ENCODE measurements at regions not wholly inside any gene's neighbourhood (a gene's known extent, or its start where the extent isn't known, plus 50 kb on each side); places are given as distances from the start of the nearest gene placed in this dataset.

DNA sequence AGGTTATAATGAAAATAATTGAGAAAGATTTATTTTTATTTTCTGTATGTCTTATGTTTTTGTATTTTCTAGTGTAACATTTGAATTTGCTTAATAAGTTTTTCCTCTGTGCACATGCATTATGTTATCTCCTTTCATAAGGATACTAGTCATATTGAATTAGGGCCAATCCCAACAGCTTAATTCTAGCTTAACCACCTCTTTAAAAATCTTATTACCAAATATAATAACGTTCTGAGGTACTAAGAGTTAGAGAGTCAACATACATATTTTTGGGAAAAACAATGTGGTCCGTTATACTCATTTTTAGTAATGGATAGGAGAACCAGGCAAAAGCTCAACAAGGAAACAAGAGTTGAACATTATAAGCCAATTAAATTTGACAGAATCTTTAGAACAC, 845.6 kb upstream of the SEL1L start:
- no peaks in the 10 kb centered on the region for H3K36me3 ChIP-seq
- peaks cover 0 to 10% (median 0%) of the 10 kb centered on the region in 10 experiments; a peak in 3 of 20 replicates for H3K4me1 ChIP-seq
- H3K4me2 ChIP-seq: no peak overlapping the region
- no peak overlapping the region for H3K27ac ChIP-seq
- no peak overlapping the region for H3K4me3 ChIP-seq
- no peaks in the 10 kb centered on the region for H3K27me3 ChIP-seq
- H3K9me3 ChIP-seq (replicated peaks in 1 of 11): peaks cover 0 to 6% (median 0%) of the 10 kb centered on the region in 11 experiments; a peak in 3 of 22 replicates
- no peak overlapping the region for H3K9ac ChIP-seq
- TF ChIP-seq Cebpa-rat (IDR thresholded peaks at IDR 0.05): no peak
- H4K20me1 ChIP-seq: no peaks in the 10 kb centered on the region

DNA sequence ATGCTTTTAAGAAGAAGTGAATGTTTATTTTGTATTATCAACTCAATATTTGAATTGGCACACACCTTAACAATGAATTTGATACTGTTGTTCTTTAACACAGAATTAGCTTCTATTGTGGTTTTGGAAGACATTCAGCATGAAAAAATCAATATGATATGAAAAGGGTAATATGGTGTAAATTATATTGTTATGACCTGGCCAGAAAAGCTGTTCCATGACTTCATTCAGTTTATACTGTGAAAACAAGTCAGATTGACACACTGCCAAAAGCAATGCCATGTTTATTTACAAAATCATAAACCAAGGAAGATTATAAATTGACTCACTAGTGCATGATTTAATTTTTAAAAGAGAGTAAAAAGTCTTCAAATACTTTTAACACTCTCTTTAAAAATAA, 851.4 kb upstream of the SEL1L start:
- H3K4me3 ChIP-seq: no peak overlapping the region
- no peak overlapping the region for H3K9ac ChIP-seq
- H3K4me1 ChIP-seq: peaks cover 0 to 21% (median 11%) of the 10 kb centered on the region in 10 experiments; a peak in 12 of 20 replicates
- H3K4me2 ChIP-seq: no peak overlapping the region
- TF ChIP-seq Cebpa-rat (IDR thresholded peaks at IDR 0.05): no peak
- no peak overlapping the region for H3K27ac ChIP-seq
- H4K20me1 ChIP-seq: no peaks in the 10 kb centered on the region
- no peaks in the 10 kb centered on the region for H3K9me3 ChIP-seq (replicated peaks in 1 of 11)
- no peaks in the 10 kb centered on the region for H3K36me3 ChIP-seq
- no peaks in the 10 kb centered on the region for H3K27me3 ChIP-seq

DNA sequence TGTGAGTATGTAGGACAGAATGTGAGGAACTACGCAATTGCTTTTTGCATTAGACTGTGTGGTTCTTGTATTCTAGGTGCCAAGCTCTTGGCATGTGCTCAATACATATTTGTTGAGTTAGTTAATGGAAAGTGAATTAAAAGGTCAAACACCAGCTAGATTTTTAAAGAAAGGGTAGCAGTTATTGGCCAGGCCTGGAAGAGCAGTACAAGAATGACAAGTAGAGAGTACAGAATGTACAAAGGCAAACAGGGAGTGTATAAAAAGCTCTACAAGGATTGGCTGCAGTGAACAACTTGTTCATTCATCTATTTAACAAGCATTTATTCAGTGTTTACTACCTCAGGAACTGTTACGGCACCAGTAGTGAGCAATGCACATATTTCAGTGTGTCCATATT, 854.0 kb upstream of the SEL1L start:
- Histone ChIP-seq H3K4me2 (peak overlapping the region in 2 of 11 experiments; percentile 22 to 49; a peak in 3 of 22 replicates), H3K27me3 (no peaks in the 10 kb centered on the region), H3K4me1 (peaks cover 0 to 21% (median 11%) of the 10 kb centered on the region in 10 experiments; a peak in 12 of 20 replicates)

DNA sequence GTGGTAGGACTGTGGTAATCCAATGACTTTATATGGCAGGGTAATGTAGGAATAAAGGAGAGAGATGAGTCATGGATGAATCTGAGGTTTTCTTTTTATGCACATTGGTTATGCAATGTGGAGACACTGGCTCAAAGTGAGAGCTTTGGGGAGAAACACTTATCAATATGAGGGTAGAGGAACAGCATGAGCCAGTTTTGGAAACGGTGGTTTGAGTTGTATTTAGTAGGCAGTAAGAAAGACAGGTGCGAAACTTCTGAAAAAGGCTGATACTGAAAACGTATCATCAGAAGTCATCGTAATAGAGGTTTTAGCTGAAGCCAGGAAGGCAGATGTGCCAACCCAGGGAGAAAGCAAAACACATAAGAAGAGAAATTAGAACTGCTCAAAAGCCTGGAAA, 854.8 kb upstream of the SEL1L start:
- TF ChIP-seq Cebpa-rat (IDR thresholded peaks at IDR 0.05): 0 out of 22 replicates have a peak, but pooled peaks of 1 of the 11 experiments have one; percentile 7
- H3K9ac ChIP-seq: no peak overlapping the region
- H3K27ac ChIP-seq: peak overlapping the region in 5 of 11 experiments; percentile 2 to 35 (median 25); a peak in 1 of 22 replicates
- H3K36me3 ChIP-seq: no peaks in the 10 kb centered on the region
- H3K4me2 ChIP-seq: peak overlapping the region in 9 of 11 experiments; percentile 3 to 61 (median 30); a peak in 12 of 22 replicates
- H4K20me1 ChIP-seq: no peaks in the 10 kb centered on the region
- no peaks in the 10 kb centered on the region for H3K9me3 ChIP-seq (replicated peaks in 1 of 11)
- H3K4me1 ChIP-seq: peaks cover 0 to 21% (median 11%) of the 10 kb centered on the region in 10 experiments; a peak in 12 of 20 replicates
- no peaks in the 10 kb centered on the region for H3K27me3 ChIP-seq
- H3K4me3 ChIP-seq: no peak overlapping the region

More for the DNA sequence above, 854.0 kb upstream of the SEL1L start:
- Histone ChIP-seq H3K36me3 (no peaks in the 10 kb centered on the region), H3K9me3 (replicated peaks in 1 of 11) (no peaks in the 10 kb centered on the region), H4K20me1 (no peaks in the 10 kb centered on the region), H3K4me3 (no peak overlapping the region), H3K9ac (no peak overlapping the region), H3K27ac (no peak overlapping the region)
- TF ChIP-seq Cebpa-rat (IDR thresholded peaks at IDR 0.05): no peak

DNA sequence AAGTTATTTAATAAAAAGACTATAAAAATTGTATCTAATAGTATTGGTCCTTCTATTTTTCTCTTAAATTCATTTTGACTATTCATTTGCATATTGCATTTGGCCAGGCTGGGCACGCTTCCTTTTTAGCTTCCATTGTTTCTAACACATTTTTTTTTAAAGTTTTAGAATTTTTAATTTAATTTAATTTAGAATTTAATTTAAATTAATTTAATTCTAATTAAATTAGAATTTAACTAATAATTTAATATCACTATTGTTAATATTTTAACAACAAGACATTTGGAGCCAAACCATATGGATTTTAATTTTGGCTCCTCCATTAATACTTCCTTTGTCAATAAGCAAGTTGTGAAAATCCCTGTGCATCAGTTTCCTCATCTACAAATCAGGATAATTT, 856.9 kb upstream of the SEL1L start:
- no peaks in the 10 kb centered on the region for H3K36me3 ChIP-seq
- H4K20me1 ChIP-seq: no peaks in the 10 kb centered on the region
- no peak overlapping the region for H3K9ac ChIP-seq
- H3K4me1 ChIP-seq: peaks cover 0 to 21% (median 11%) of the 10 kb centered on the region in 10 experiments; a peak in 12 of 20 replicates
- TF ChIP-seq Cebpa-rat (IDR thresholded peaks at IDR 0.05): no peak
- H3K27me3 ChIP-seq: no peaks in the 10 kb centered on the region
- H3K27ac ChIP-seq: no peak overlapping the region
- H3K4me3 ChIP-seq: no peak overlapping the region
- H3K4me2 ChIP-seq: no peak overlapping the region
- no peaks in the 10 kb centered on the region for H3K9me3 ChIP-seq (replicated peaks in 1 of 11)

DNA sequence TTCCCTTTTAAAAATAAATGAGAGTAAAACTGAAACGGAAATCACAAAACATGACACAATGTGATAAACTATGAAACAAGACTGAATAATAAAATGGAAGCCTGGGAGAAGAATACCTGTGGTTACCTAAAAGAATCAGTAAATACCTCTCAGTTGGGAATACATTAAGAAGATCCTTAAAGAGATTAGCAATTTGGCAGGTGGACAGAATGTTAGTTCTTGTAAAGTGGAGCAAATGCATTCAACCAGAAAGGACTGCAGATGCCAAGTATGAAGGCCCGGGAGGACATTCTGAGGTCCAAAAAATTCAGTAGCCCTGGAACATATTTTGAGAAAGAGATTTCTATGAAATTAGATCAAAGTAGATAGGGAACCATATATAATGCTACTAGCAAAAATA, 861.3 kb upstream of the SEL1L start:
- Histone ChIP-seq H3K9ac (no peak overlapping the region), H4K20me1 (no peaks in the 10 kb centered on the region), H3K36me3 (no peaks in the 10 kb centered on the region), H3K27me3 (peaks cover 0 to 12% (median 5%) of the 10 kb centered on the region in 11 experiments; a peak in 5 of 22 replicates), H3K4me3 (no peak overlapping the region), H3K4me1 (no peaks in the 10 kb centered on the region), H3K4me2 (no peak overlapping the region), H3K27ac (no peak overlapping the region), H3K9me3 (replicated peaks in 1 of 11) (no peaks in the 10 kb centered on the region)
- TF ChIP-seq Cebpa-rat (IDR thresholded peaks at IDR 0.05): no peak

DNA sequence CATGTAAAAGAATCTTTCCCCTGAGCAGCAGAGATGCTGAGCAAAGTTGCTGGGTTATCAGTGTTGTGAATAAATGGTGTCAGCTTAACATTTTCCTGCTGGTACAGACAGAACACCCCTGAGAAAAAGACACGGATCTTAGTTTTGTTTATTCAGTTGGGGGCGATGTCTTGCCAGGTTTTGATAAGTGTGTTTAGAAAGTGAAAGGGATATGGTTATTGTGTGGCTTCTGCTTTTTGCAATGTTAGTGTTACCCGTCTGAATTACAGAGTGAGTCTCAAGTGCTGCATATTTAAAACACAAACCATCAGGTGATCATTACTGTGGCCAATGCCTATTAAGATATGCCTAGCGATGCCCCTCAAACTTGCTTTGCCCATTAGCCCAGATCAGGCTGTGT, 864.6 kb upstream of the SEL1L start:
- Histone ChIP-seq H3K36me3 (no peaks in the 10 kb centered on the region), H3K27ac (no peak overlapping the region), H3K9me3 (replicated peaks in 1 of 11) (no peaks in the 10 kb centered on the region), H3K4me3 (no peak overlapping the region), H4K20me1 (no peaks in the 10 kb centered on the region), H3K4me1 (no peaks in the 10 kb centered on the region), H3K9ac (no peak overlapping the region), H3K4me2 (peak overlapping the region in 3 of 11 experiments; percentile 16 to 29 (median 20); a peak in 1 of 22 replicates), H3K27me3 (peaks cover 0 to 13% (median 5%) of the 10 kb centered on the region in 11 experiments; a peak in 5 of 22 replicates)
- no peak for TF ChIP-seq Cebpa-rat (IDR thresholded peaks at IDR 0.05)

DNA sequence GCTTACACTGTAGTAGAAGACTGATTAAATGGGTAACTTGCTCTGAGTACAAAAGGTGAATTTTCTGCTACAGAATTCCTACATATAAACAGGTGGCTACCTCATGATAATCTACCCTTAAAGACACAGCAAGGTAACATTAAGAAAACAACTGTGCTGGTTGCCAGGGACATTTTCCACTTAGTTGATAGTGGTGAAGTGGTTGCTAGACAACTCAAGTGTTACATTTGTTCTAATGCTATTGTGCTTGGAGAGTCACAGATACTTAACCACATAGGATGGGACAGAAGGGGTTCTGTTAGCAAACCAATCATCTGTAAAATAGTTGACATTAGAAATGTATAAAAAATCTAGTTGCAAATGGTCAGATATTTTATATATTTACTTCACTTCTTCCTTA, 870.3 kb upstream of the SEL1L start:
- H4K20me1 ChIP-seq: no peaks in the 10 kb centered on the region

DNA sequence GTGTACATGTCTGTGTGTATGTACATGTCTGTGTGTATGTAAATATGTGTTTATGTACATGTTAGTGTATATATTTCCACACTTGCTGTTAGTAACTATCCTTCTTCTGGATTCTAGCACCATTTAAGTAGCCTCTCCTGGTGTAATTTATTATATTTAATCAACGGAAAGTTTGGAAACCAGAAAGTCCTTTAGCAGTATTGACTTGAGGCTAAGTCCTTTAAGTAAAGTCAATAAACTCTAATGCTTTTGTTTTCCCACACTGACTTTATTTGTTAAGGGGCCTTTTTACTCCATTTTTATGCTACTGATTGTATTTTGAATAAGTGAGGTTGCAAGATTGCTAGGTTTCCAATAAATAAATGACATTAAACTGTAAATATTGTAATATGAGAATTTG, 876.4 kb upstream of the SEL1L start:
- Histone ChIP-seq H3K4me3 (no peak overlapping the region), H4K20me1 (no peaks in the 10 kb centered on the region), H3K9ac (no peak overlapping the region), H3K4me2 (no peak overlapping the region), H3K27ac (no peak overlapping the region), H3K27me3 (peaks cover 0 to 12% (median 0%) of the 10 kb centered on the region in 11 experiments; a peak in 2 of 22 replicates), H3K36me3 (no peaks in the 10 kb centered on the region), H3K9me3 (replicated peaks in 1 of 11) (no peaks in the 10 kb centered on the region), H3K4me1 (peaks cover 0 to 35% (median 3%) of the 10 kb centered on the region in 10 experiments; a peak in 9 of 20 replicates)
- TF ChIP-seq Cebpa-rat (IDR thresholded peaks at IDR 0.05): no peak

More for the DNA sequence above, 870.3 kb upstream of the SEL1L start:
- no peaks in the 10 kb centered on the region for H3K9me3 ChIP-seq (replicated peaks in 1 of 11)
- TF ChIP-seq Cebpa-rat (IDR thresholded peaks at IDR 0.05): no peak
- H3K27ac ChIP-seq: no peak overlapping the region
- H3K27me3 ChIP-seq: peaks cover 0 to 10% (median 4%) of the 10 kb centered on the region in 11 experiments; a peak in 5 of 22 replicates
- no peak overlapping the region for H3K4me2 ChIP-seq
- no peak overlapping the region for H3K4me3 ChIP-seq
- no peaks in the 10 kb centered on the region for H3K4me1 ChIP-seq
- H3K9ac ChIP-seq: no peak overlapping the region
- no peaks in the 10 kb centered on the region for H3K36me3 ChIP-seq

DNA sequence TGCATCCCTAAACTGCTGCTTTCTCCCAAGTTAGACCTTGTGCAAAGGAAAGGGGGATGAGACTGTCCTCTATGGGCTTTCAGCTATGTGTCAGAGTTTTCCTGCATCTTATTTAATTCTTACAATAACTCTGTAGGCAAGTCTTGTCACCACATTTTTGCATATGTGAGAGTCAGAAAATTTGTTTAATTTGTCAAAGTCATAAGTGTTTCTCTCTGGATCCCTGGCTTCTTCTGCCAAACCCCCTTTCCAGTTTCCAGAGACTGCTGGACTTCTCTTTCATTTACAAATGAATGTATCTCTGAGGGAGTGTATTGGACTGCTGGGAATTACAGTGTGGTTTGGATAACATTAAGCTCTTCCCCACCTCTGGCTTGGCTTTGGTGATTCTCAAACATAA, 877.6 kb upstream of the SEL1L start:
- no peak overlapping the region for H3K4me3 ChIP-seq

More for the DNA sequence above, 877.6 kb upstream of the SEL1L start:
- H3K9me3 ChIP-seq (replicated peaks in 1 of 11): no peaks in the 10 kb centered on the region
- no peak overlapping the region for H3K9ac ChIP-seq
- no peaks in the 10 kb centered on the region for H3K36me3 ChIP-seq
- H3K27ac ChIP-seq: peak overlapping the region in 3 of 11 experiments; percentile 9 to 23 (median 17); a peak in 2 of 22 replicates
- H4K20me1 ChIP-seq: no peaks in the 10 kb centered on the region
- H3K4me1 ChIP-seq: peaks cover 0 to 38% (median 5%) of the 10 kb centered on the region in 10 experiments; a peak in 9 of 20 replicates
- peak overlapping the region in 2 of 11 experiments; percentile 12 to 38; a peak in 3 of 22 replicates for H3K4me2 ChIP-seq
- H3K27me3 ChIP-seq: peaks cover 0 to 12% (median 0%) of the 10 kb centered on the region in 11 experiments; a peak in 2 of 22 replicates
- TF ChIP-seq Cebpa-rat (IDR thresholded peaks at IDR 0.05): no peak

All from BLaER1 treated with 17β-estradiol and CSF1 and Interleukin-3, amounts not matched to agents 10 nM and 100 nM (cell line).